ENCODE measurements at regions not wholly inside any gene's neighbourhood (a gene's known extent, or its start where the extent isn't known, plus 50 kb on each side); places are given as distances from the start of the nearest gene placed in this dataset.

GRCh38 chr2:9703085-9703678, 72.4 kb upstream of the YWHAQ start:
- intact Hi-C loops (cut with micrococcal nuclease), result loop anchor here in 1 of 2 donors (2.0 to 5.0 kb wide), 2 partner anchors 49 to 72 kb away; partner anchors contain the start of gene YWHAQ
- peak overlapping the region; percentile 19 to 68 for H3K27ac ChIP-seq (ENCODE audit: low read depth in 1 of 2, low read length in 2 of 2)
- Mint-ChIP-seq H3K27me3 (ENCODE audit: low read depth in 3 of 3) (peaks cover 1 to 4% (median 3%) of the 10 kb centered on the region in 3 donors), H3K27ac (peak overlapping the region; percentile 43 to 89 (median 68)), H3K36me3 (no peaks in the 10 kb centered on the region), H3K9me3 (no peaks in the 10 kb centered on the region), H3K4me1 (peaks cover 28% of the 10 kb centered on the region), H3K4me3 (no peak overlapping the region)
- no peak overlapping the region for H3K4me3 ChIP-seq (replicated peaks in 1 of 3; ENCODE audit: low read depth in 2 of 3, low read length in 3 of 3)
- no peaks in the 10 kb centered on the region for H3K79me2 ChIP-seq (ENCODE audit: insufficient read depth, low read length)
- no peak overlapping the region for H3K4me2 ChIP-seq (replicated peaks; ENCODE audit: extremely low read depth, low read length, poor library complexity, severe bottlenecking)
- 50% methylated on average over 4 of the region's 11 CpGs for WGBS (ENCODE audit: insufficient coverage)
- H3K9me3 ChIP-seq (replicated peaks in 1 of 2; ENCODE audit: control insufficient read depth in 1 of 2, insufficient read depth in 1 of 2, low read length in 2 of 2), result no peaks in the 10 kb centered on the region
- H3K4me1 ChIP-seq (ENCODE audit: control insufficient read depth in 1 of 2, insufficient read depth in 2 of 2, low read length in 2 of 2), result peaks cover 22 to 37% of the 10 kb centered on the region in 2 donors
- H3K36me3 ChIP-seq (replicated peaks in 1 of 2; ENCODE audit: control insufficient read depth in 1 of 2, insufficient read depth in 2 of 2, low read length in 2 of 2), result no peaks in the 10 kb centered on the region
- TF ChIP-seq CTCF (IDR thresholded peaks at IDR 0.05), result no peak
- H4K20me1 ChIP-seq (ENCODE audit: insufficient read depth, low read length), result no peaks in the 10 kb centered on the region
- no peak overlapping the region for H3K9ac ChIP-seq (ENCODE audit: insufficient read depth, low read length, poor library complexity, severe bottlenecking)
- DNase-seq, result peak; percentile 52 to 66 (median 61)
- H3K27me3 ChIP-seq (ENCODE audit: control insufficient read depth in 2 of 2, insufficient read depth in 2 of 2, low read length in 2 of 2), result no peaks in the 10 kb centered on the region
- H2AFZ ChIP-seq (ENCODE audit: insufficient read depth, low read depth, low read length, poor library complexity, severe bottlenecking), result no peak overlapping the region

GRCh38 chr2:9703701-9704221, 73.0 kb upstream of the YWHAQ start:
- no peak overlapping the region for H2AFZ ChIP-seq (ENCODE audit: insufficient read depth, low read depth, low read length, poor library complexity, severe bottlenecking)
- intact Hi-C loops (cut with micrococcal nuclease), result loop anchor here in 1 of 2 donors (2.0 to 5.0 kb wide), 2 partner anchors 49 to 73 kb away; partner anchors contain the start of gene YWHAQ
- peaks cover 22 to 43% of the 10 kb centered on the region in 2 donors for H3K4me1 ChIP-seq (ENCODE audit: control insufficient read depth in 1 of 2, insufficient read depth in 2 of 2, low read length in 2 of 2)
- Mint-ChIP-seq H3K4me3 (no peak overlapping the region), H3K4me1 (peaks cover 32% of the 10 kb centered on the region), H3K27ac (peak overlapping the region; percentile 43 to 89 (median 85)), H3K9me3 (no peaks in the 10 kb centered on the region), H3K36me3 (no peaks in the 10 kb centered on the region), H3K27me3 (ENCODE audit: low read depth in 3 of 3) (peaks cover 1 to 3% (median 3%) of the 10 kb centered on the region in 3 donors)
- H3K79me2 ChIP-seq (ENCODE audit: insufficient read depth, low read length), result no peaks in the 10 kb centered on the region
- no peaks in the 10 kb centered on the region for H3K9me3 ChIP-seq (replicated peaks in 1 of 2; ENCODE audit: control insufficient read depth in 1 of 2, insufficient read depth in 1 of 2, low read length in 2 of 2)
- no peak overlapping the region for H3K4me2 ChIP-seq (replicated peaks; ENCODE audit: extremely low read depth, low read length, poor library complexity, severe bottlenecking)
- peak; percentile 6 for TF ChIP-seq CTCF (IDR thresholded peaks at IDR 0.05)
- H3K9ac ChIP-seq (ENCODE audit: insufficient read depth, low read length, poor library complexity, severe bottlenecking), result no peak overlapping the region
- no peaks in the 10 kb centered on the region for H3K27me3 ChIP-seq (ENCODE audit: control insufficient read depth in 2 of 2, insufficient read depth in 2 of 2, low read length in 2 of 2)
- WGBS (ENCODE audit: insufficient coverage), result 15% methylated on average over 1 of the region's 3 CpGs
- no peaks in the 10 kb centered on the region for H3K36me3 ChIP-seq (replicated peaks in 1 of 2; ENCODE audit: control insufficient read depth in 1 of 2, insufficient read depth in 2 of 2, low read length in 2 of 2)
- peak overlapping the region; percentile 19 to 68 for H3K27ac ChIP-seq (ENCODE audit: low read depth in 1 of 2, low read length in 2 of 2)
- H4K20me1 ChIP-seq (ENCODE audit: insufficient read depth, low read length), result no peaks in the 10 kb centered on the region
- peak; percentile 86 to 94 (median 93) for DNase-seq
- no peak overlapping the region for H3K4me3 ChIP-seq (replicated peaks in 1 of 3; ENCODE audit: low read depth in 2 of 3, low read length in 3 of 3)
